PFSK-1 (cell line): ENCODE measurements at regions not wholly inside any gene's neighbourhood (a gene's known extent, or its start where the extent isn't known, plus 50 kb on each side); places are given as distances from the start of the nearest gene placed in this dataset.

Experiments
- POLR2AphosphoS5 ChIP-seq: IDR thresholded peaks from 2 replicates; pipeline ENCODE4 v1.6.1; 2012; ENCODE audit warnings: low read depth, mild to moderate bottlenecking, control low read depth, low read length, moderate library complexity
- REST ChIP-seq, 2 experiments: IDR thresholded peaks; 2 replicates each; pipeline versions ENCODE4 v1.6.1 to v1.8.0; 2011 to 2012; ENCODE audit warnings: low read depth in 2 of 2, low read length in 2 of 2, control low read depth in 1 of 2, inconsistent platforms in 1 of 2, mild to moderate bottlenecking in 1 of 2, moderate library complexity in 1 of 2; ENCODE audit not compliant: insufficient read depth in 1 of 2
- SIN3A ChIP-seq: IDR thresholded peaks from 2 replicates; pipeline ENCODE4 v1.6.1; 2012; ENCODE audit warnings: mild to moderate bottlenecking, low read length, moderate library complexity, borderline replicate concordance; ENCODE audit not compliant: insufficient read depth
- TAF1 ChIP-seq: IDR thresholded peaks from 2 replicates; pipeline ENCODE4 v1.6.1; 2012; ENCODE audit warnings: low read length, control low read depth, borderline replicate concordance; ENCODE audit not compliant: insufficient read depth

GRCh38 chr21:24188506-24188905 lies 1418.8 kb downstream of the MRPL39 start:
- TF ChIP-seq POLR2AphosphoS5 (no peak), REST (IDR thresholded peaks at IDR 0.05; ENCODE audit: insufficient read depth in 1 of 2, low read depth in 2 of 2, low read length in 2 of 2) (no peak), SIN3A (no peak), TAF1 (no peak)
